ENCODE measurements at regions not wholly inside any gene's neighbourhood (a gene's known extent, or its start where the extent isn't known, plus 50 kb on each side); places are given as distances from the start of the nearest gene placed in this dataset.
"Not testable (repeated sequence)": the region's sequence is repeated elsewhere in the genome, so short reads cannot be mapped to it uniquely, and the experiment has no call there.

DNA sequence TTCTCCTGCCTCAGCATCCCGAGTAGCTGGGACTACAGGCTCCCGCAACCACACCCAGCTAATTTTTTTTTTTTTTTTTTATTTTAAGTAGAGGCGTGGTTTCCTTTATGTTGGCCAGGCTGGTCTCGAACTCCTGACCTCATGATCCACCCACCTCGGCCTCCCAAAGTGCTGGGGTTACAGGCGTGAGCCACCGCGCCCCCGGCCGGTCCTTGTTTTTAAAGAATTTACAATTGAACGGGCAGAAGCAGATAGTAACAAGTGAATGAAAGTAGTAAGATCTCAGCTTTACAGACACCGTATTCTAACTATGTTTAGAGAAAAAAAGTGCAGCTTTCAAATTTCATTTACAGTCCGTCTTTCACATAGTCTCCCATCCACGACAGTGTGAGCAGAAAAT lies 112.5 kb upstream of the VWC2 start:
- Histone ChIP-seq H3K27me3 (ENCODE audit: insufficient read depth in 3 of 3, low read length in 2 of 3) (no peaks in the 10 kb centered on the region), H3K4me3 (no peak overlapping the region), H3K9me3 (no peaks in the 10 kb centered on the region), H3K36me3 (ENCODE audit: insufficient read depth in 1 of 2, low read depth in 1 of 2) (no peaks in the 10 kb centered on the region), H3K4me1 (no peaks in the 10 kb centered on the region), H3K27ac (no peak overlapping the region)
- no peak for DNase-seq
- intact Hi-C loops (cut with DNase I) = no loop called here
- TF ChIP-seq, protein P1, sequence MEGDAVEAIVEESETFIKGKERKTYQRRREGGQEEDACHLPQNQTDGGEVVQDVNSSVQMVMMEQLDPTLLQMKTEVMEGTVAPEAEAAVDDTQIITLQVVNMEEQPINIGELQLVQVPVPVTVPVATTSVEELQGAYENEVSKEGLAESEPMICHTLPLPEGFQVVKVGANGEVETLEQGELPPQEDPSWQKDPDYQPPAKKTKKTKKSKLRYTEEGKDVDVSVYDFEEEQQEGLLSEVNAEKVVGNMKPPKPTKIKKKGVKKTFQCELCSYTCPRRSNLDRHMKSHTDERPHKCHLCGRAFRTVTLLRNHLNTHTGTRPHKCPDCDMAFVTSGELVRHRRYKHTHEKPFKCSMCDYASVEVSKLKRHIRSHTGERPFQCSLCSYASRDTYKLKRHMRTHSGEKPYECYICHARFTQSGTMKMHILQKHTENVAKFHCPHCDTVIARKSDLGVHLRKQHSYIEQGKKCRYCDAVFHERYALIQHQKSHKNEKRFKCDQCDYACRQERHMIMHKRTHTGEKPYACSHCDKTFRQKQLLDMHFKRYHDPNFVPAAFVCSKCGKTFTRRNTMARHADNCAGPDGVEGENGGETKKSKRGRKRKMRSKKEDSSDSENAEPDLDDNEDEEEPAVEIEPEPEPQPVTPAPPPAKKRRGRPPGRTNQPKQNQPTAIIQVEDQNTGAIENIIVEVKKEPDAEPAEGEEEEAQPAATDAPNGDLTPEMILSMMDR (IDR thresholded peaks at IDR 0.05) = no peak
- no peak for ATAC-seq
- WGBS, 3 donors = 79 to 84% (median 83%) methylated on average over 14 of the region's 14 CpGs

DNA sequence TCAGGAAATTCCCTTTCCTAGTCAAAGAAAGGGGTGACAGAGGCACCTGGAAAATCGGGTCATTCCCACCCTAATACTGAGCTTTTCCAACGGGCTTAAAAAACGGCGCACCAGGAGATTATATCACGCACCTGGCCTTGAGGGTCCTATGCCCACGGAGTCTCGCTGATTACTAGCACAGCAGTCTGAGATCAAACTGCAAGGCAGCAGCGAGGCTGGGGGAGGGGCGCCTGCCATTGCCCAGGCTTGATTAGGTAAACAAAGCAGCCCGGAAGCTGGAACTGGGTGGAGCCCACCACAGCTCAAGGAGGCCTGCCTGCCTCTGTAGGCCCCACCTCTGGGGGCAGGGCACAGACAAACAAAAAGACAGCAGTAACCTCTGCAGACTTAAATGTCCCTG lies 107.5 kb upstream of the VWC2 start:
- H3K4me3 ChIP-seq; H3K27ac ChIP-seq; H3K4me1 ChIP-seq; intact Hi-C loops (cut with DNase I); H3K27me3 ChIP-seq (ENCODE audit: insufficient read depth in 3 of 3, low read length in 2 of 3); H3K36me3 ChIP-seq (ENCODE audit: insufficient read depth in 1 of 2, low read depth in 1 of 2); DNase-seq; H3K9me3 ChIP-seq; ATAC-seq: not testable (repeated sequence)
- 74 to 80% (median 78%) methylated on average over 8 to 10 of the region's 10 CpGs for WGBS, 3 donors

DNA sequence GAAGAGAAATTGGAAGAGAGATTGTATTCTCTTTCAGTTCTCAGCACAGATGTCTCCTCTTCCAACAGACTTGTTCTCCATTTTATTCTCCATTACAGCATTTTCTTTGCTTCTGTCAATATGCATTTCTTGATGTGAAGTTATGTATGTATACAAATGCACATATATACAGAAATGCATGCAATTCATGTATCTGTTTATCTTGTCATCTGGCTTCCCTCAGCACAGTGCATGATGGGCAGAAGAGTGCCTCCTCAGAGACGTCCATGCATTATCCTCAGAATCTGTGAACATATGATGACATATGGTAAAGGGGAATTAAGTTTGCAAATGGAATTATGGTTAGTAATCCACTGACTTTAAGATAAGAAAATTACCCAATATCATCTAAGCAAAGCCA lies 106.7 kb upstream of the VWC2 start:
- no peaks in the 10 kb centered on the region for H3K36me3 ChIP-seq (ENCODE audit: insufficient read depth in 1 of 2, low read depth in 1 of 2)

DNA sequence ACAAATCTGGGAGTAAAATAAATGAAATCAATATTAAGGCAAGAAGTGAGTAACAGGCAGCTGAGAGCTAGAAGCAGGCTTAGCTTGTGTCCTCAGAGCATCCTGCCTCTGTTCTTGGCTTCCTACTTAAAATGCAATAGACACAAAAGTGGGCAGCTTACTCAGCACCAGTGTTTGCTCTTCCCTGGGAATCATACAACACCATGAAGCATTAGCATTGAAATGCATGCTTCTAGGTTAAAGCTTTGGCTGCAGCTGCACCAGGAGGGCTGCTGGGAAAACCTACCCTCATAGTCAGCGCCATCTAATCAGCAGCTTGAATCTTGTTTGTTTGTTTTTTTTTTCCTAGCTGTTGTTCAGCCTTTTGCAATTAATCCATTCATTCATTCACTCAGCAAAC lies 104.2 kb upstream of the VWC2 start:
- H3K36me3 ChIP-seq (ENCODE audit: insufficient read depth in 1 of 2, low read depth in 1 of 2) = no peaks in the 10 kb centered on the region
- no peak for DNase-seq
- TF ChIP-seq, protein P1 (IDR thresholded peaks at IDR 0.05) = no peak
- no peak overlapping the region for H3K4me3 ChIP-seq
- intact Hi-C loops (cut with DNase I) = no loop called here
- no peaks in the 10 kb centered on the region for H3K27me3 ChIP-seq (ENCODE audit: insufficient read depth in 3 of 3, low read length in 2 of 3)
- no peak overlapping the region for H3K27ac ChIP-seq
- no peaks in the 10 kb centered on the region for H3K9me3 ChIP-seq
- H3K4me1 ChIP-seq = no peaks in the 10 kb centered on the region
- 71 to 77% (median 73%) methylated on average over 1 of the region's 1 CpG for WGBS, 3 donors
- ATAC-seq = no peak

More for the DNA sequence above, 106.7 kb upstream of the VWC2 start:
- TF ChIP-seq, protein P1 (IDR thresholded peaks at IDR 0.05) = no peak
- Histone ChIP-seq H3K27ac (no peak overlapping the region), H3K9me3 (no peaks in the 10 kb centered on the region), H3K27me3 (ENCODE audit: insufficient read depth in 3 of 3, low read length in 2 of 3) (no peaks in the 10 kb centered on the region), H3K4me1 (no peaks in the 10 kb centered on the region), H3K4me3 (no peak overlapping the region)
- intact Hi-C loops (cut with DNase I) = no loop called here
- WGBS, 3 donors = 71 to 93% (median 74%) methylated on average over 1 of the region's 1 CpG
- no peak for DNase-seq
- ATAC-seq = no peak

GRCh38 chr7:49669692-49670260 lies 103.7 kb upstream of the VWC2 start:
- WGBS, 3 donors = 84 to 87% (median 85%) methylated on average over 16 of the region's 16 CpGs
- Histone ChIP-seq H3K4me3 (no peak overlapping the region), H3K27ac (no peak overlapping the region), H3K36me3 (ENCODE audit: insufficient read depth in 1 of 2, low read depth in 1 of 2) (no peaks in the 10 kb centered on the region), H3K27me3 (ENCODE audit: insufficient read depth in 3 of 3, low read length in 2 of 3) (no peaks in the 10 kb centered on the region), H3K9me3 (no peaks in the 10 kb centered on the region), H3K4me1 (no peaks in the 10 kb centered on the region)
- TF ChIP-seq, protein P1 (IDR thresholded peaks at IDR 0.05) = no peak
- no peak for DNase-seq
- ATAC-seq = no peak
- intact Hi-C loops (cut with DNase I) = no loop called here

All from psoas muscle (tissue), 7 donors.